Gastroesophageal sphincter (tissue), 3 donors: ENCODE measurements at regions not wholly inside any gene's neighbourhood (a gene's known extent, or its start where the extent isn't known, plus 50 kb on each side); places are given as distances from the start of the nearest gene placed in this dataset.

Experiments
- CTCF ChIP-seq, 4 experiments: fragments of 200-600 bp in 2 of 4; fragments of 450-650 bp in 2 of 4; sonication (generic) in 1 of 4; IDR thresholded peaks; one replicate each; pipeline ENCODE4 v1.5.1; 2017 to 2019; ENCODE audit warnings: antibody characterized with exemption in 4 of 4, mild to moderate bottlenecking in 2 of 4, moderate library complexity in 2 of 4
- EP300 ChIP-seq: sonication (generic); formaldehyde crosslinking; IDR thresholded peaks from one replicate; pipeline ENCODE4 v1.6.1; 2017; ENCODE audit warnings: antibody characterized with exemption, mild to moderate bottlenecking

- no peak for TF ChIP-seq CTCF (IDR thresholded peaks at IDR 0.05)
- TF ChIP-seq EP300, result no peak
These were observed 118.9 kb downstream of the TMA16 start for GRCh38 chr4:163613383-163613782.
